GM21529 (cell line): ENCODE measurements at regions not wholly inside any gene's neighbourhood (a gene's known extent, or its start where the extent isn't known, plus 50 kb on each side); places are given as distances from the start of the nearest gene placed in this dataset.
A peak's percentile ranks its signal among the peaks of the same experiment; 100 is the strongest.

Source experiments
- ATAC-seq: cut with Tn5 transposase; IDR thresholded peaks from one replicate; pipeline ENCODE4 v1.9.1; 2021; ENCODE audit not compliant: unreplicated experiment

DNA sequence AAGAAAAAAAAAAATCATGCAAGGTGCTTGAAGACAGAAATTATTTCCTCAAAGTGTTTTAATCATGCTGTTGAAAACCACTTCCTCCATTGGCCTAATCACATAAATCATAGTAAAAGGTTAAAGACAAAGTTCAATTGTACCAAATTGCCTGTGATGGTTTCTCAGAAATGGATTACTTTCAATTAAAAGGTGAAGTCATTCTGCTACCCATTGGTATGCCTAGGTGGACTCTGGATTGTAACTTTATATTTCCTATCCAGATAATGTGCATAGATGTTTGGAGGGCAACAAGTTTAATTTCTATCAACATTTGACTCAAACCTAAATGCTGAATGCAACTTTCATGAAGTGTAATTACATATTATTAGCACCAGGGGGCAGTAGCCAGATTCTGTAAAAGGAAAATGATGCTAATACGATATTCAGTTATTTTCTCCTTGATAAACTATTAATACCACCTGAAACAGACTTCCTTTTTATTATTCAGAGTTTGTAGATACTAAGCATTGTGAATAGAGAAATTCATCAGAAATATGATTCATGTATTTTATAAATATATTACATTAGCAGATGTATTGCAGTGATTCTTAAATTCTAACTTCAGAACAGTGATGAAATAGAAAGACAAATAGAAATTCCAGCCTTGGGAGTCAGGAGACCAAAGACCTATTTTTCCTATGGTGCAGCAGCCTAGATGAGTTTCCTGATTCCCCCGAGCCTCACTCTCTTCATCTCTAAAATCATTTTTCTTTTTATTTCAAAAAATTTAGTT is 148.2 kb downstream of the CAAP1 start:
- no peak for ATAC-seq

DNA sequence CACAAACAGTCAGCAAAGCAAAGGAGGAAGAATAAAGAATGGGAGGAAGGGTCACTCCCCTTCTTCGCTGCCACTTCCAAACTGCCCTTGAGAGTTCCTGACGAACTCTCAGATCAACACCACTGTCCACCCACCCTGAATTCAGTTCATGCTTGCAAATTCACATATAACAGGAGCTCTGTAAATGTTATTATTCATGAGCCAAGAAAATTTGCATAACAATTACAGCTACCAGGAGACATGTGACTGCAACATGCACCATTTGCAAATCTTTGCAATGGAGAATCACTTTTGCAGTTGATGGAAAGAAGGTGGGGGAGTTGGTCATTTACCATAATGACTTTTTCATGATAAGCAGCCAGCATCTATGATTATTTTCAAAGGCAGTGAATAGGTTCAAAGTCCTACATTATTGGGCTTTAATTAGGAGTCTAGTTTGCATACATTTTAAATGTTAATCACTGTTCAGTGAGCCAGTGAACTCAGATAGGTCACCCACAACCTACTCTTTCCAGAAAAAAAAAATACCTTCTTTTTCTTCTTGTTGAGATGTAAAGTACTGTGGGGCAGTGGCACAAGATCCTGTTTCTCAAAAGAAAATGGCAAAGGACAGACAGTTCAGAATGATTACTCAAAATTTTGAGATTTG is 149.7 kb downstream of the CAAP1 start:
- no peak for ATAC-seq

GRCh38 chr9:26735160-26735559 is 157.4 kb downstream of the CAAP1 start:
- ATAC-seq, result no peak

GRCh38 chr9:26729187-26729586 is 163.4 kb downstream of the CAAP1 start:
- no peak for ATAC-seq

DNA sequence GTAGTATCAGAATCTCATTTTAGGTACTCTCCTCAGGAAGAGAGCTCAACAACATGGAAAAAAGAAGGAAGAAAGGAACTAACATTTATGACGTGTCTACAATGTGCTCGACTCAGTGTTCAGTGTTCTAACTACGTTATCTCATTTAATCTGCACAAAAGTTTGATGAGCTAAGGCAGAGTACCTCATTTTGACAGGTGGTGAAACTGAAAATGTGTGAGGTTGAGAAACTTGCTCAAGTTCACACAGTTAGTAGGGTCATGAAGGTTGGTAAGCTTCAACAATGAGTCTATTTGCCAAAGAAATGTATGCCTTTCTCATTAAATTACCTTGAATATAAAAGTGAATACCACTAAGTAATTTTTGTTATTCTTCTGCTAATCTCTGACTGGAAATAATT is 165.1 kb downstream of the CAAP1 start:
- peak; percentile 68 for ATAC-seq

GRCh38 chr9:26725573-26725972 is 167.0 kb downstream of the CAAP1 start:
- ATAC-seq, result no peak

DNA sequence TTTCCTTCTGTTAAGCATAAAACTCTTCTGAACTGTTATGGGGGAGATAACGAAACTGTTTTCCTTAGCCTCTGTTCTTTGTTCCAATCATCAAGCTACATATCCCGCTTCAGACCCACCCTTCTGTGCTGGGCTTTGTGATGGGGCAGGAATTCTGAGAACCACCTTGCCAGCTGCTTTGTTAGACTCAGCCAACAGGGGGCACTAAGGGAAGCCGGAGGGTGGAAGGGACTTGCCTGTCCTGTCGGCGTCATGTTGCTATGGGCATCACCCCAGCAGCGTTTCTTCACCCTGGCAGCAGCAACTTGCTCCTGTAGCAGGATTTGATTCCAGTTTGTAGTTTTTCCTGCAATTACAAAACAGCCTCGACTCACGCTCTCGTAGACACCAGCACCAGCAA is 169.1 kb downstream of the CAAP1 start:
- ATAC-seq, result peak; percentile 78

DNA sequence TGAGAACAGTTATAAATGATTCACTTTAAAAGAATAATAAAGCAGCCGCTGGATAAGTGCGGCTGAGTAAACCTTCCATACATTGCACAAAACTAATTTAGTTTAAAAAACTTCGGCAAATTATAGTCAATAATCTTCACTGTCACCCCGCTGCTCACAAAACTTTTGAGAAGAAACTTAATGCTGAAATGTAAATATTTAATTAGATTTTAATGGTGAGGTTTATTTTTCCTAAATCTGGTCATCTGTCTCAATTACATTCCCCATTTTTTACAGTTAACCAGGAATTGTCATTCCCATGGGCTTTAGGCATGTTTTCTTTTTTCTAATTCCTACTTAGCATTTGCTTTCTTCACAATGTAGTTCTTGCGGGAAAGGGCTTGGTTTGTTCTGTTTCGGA is 169.8 kb downstream of the CAAP1 start:
- no peak for ATAC-seq

- no peak for ATAC-seq
Observed at GRCh38 chr9:26710008-26710407, 182.6 kb downstream of the CAAP1 start.

DNA sequence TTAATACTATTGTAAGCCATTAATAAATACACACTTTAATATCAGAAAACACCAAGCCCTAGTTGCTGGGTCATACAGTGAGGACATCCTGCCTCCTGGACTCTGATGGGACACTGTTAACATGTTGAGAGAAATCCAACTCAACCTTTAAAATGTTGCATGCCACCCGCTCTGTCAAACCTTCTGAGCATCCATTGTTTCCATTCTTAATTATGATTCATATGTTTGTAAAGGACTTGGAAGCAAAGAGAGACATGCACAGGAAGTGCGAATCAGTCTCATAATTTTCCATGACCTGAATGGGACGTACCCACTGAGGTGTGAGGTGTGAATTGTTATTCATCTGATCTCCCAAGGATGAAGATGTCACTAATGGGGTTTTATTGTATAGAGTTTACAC is 186.4 kb downstream of the CAAP1 start:
- no peak for ATAC-seq

GRCh38 chr9:26695298-26695622 is 197.3 kb downstream of the CAAP1 start:
- no peak for ATAC-seq

DNA sequence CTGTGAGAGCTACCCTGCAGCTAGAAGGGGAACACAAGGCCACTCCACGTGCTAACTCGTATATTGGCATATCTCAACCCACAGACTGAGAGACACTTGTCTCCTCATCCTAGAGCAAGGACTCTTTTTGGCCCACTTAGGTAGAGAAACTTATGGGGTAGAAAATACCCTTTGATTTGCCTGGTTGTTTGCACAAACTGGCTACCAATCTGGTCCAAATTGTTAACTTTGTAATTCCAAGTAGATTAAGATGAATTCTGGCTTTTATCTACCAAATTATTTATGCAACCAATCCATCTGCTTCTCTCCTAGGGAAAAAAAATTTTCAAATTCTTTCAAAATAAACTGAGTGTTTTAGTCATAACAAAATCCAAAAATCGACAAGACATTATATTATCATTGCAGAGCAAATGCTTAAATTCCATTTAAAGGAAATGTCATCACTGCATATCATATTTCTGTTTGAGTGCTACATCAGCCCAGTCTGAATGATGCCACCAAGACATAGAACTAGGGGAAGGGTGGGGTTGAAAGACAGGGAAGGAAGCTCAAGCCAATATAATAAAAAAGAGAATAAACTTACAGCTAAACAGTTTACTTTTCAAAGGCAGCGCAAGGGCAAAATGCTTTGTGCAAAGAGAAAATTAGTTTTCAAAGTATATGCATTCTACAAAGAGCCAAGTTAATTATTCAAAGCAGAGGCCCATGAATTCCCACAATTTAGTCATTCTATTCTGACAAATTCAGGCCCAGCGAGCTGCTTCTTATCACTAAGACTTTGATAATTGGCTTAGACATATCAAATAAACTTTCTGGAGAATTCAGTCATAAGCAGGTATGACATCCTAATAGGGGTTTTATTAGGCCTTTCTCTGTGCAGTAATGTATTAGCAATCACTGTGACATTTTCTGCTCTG is 198.0 kb downstream of the CAAP1 start:
- ATAC-seq, result no peak

DNA sequence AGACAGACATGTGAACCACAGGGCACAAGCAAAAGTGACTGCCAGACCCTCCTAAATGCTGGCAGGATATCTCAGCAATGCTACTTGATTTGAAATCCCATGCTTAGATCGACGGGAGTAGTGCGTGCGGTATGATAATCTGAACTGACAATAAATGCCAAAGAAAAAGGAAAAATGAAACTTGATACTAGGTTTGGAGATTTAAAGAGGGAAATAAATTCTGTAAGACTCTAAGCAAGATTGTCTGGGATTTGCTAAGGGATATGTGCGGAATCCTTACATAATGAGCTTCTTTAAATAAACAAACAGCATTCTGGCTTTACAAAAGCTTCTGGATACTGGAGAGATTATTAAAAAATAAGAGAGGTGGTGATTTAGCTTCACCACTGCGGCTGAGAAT is 203.6 kb downstream of the CAAP1 start:
- no peak for ATAC-seq

- ATAC-seq, result no peak
Observed at GRCh38 chr9:26687421-26687820, 205.2 kb downstream of the CAAP1 start.

- no peak for ATAC-seq
Observed at GRCh38 chr9:26685818-26686217, 206.8 kb downstream of the CAAP1 start.

DNA sequence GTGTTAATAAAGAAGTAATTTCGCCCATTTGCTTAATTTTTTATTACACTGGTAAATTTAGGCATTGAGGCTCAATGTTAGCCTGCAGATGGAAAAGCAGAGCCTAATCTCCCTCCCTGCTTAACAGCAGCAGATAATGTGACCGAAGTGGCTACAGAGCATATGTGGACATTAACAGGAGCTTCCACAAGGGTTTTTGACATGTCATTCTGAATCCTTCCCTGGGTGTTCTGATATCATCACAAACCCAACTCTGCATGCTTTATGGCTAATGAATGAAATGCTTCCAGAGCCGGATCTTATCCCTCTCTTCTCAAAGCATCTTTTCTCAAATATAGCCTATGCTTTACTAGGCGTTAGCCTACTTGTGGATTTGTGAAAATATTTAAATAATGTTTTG is 208.6 kb downstream of the CAAP1 start:
- no peak for ATAC-seq

GRCh38 chr9:26682796-26683496 is 209.7 kb downstream of the CAAP1 start:
- ATAC-seq, result no peak

GRCh38 chr9:26682041-26682440 is 210.6 kb downstream of the CAAP1 start:
- no peak for ATAC-seq

DNA sequence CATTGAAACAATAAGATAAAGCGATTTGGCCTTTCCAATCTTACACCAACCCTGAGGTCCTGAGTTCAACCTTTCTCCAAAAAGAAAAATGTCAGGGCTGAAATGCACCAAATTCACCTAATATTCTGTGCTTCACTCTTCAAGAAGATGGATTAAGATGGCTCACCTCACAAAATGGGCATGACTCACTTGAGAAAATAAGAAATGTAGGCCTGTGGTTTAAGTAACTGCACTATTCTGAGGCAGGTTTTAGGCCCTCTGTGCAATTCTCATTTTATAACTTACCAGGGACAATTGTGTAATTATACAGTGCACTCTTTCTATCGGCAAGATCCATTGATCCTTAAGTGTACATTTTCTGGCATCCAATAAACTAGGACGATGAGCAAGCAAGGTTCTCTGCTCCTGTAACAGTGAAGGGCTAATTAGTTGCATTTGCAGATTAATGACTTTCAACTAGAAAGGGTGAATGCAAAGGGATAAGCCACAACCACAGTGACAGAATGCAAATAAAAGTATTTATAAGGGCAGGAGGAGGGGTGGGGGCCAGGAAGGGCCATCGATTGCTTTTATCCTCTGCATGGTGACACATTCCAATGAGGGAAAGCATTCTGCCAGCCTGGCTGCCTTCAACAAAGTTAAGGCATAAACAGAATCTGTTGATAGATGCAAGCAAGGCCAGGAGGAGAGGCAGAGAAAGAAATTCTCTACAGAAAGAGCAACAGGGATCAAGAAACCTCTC is 214.5 kb downstream of the CAAP1 start:
- ATAC-seq, result no peak

- no peak for ATAC-seq
Observed at GRCh38 chr9:26675035-26675434, 217.6 kb downstream of the CAAP1 start.

- no peak for ATAC-seq
Observed at GRCh38 chr9:26673261-26673660, 219.3 kb downstream of the CAAP1 start.
